HEK293 (cell line): ENCODE measurements at regions not wholly inside any gene's neighbourhood (a gene's known extent, or its start where the extent isn't known, plus 50 kb on each side); places are given as distances from the start of the nearest gene placed in this dataset.

Source experiments
- YY2 ChIP-seq: fragments of 450-650 bp; formaldehyde crosslinking; IDR thresholded peaks from 2 replicates; pipeline ENCODE4 v1.5.1; 2016; ENCODE audit warnings: missing biosample characterization, missing genetic modification characterization
- ZNF23 ChIP-seq: fragments of 450-650 bp; formaldehyde crosslinking; IDR thresholded peaks from 2 replicates; pipeline ENCODE4 v1.5.1; 2016; ENCODE audit warnings: missing biosample characterization, missing genetic modification characterization, borderline replicate concordance

DNA sequence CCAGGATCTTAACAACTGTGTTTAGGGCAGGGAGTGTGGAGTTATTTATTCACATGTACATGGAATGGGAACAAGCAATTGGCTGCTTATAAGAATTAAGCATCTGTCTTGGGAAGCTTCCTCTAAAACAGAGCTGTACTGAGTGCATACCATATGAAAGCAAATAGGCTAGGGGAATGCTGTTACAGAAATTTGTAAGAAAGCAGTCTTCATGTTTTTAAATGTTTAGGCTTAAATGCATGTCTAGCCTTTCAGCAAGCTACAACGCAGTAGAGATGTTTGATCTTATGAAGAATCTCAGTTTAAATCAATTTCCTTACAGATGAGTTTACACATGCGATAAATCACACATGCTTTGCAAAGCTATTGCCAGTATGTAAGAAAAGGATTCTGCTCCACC, 123.1 kb upstream of the MID1 start:
- TF ChIP-seq ZNF23 (tag by site-specific recombination) (no peak), YY2 (tag by site-specific recombination) (no peak)
